ENCODE measurements at regions not wholly inside any gene's neighbourhood (a gene's known extent, or its start where the extent isn't known, plus 50 kb on each side); places are given as distances from the start of the nearest gene placed in this dataset.

GRCh38 chr5:92912283-92912682 lies 668.7 kb downstream of the NR2F1-AS1 start:
- DNase-seq = no peak

DNA sequence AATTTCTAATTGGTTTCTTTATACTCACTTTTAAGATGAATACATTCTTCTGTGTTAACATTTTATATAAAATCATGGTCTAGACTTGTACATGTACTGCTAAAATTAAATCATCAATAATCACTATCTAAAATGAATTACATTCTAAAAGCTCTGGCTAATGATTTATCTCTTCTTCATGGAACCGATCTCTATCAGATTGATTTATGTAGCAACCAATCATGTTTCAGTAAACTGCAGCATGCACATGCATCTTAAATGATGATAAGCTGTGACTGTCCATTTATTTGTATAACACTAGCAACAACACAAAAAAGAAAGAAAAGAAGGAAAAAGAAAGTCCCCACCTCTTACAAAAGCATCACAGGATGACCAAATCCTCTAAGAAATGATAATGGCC lies 669.2 kb downstream of the NR2F1-AS1 start:
- DNase-seq = no peak

DNA sequence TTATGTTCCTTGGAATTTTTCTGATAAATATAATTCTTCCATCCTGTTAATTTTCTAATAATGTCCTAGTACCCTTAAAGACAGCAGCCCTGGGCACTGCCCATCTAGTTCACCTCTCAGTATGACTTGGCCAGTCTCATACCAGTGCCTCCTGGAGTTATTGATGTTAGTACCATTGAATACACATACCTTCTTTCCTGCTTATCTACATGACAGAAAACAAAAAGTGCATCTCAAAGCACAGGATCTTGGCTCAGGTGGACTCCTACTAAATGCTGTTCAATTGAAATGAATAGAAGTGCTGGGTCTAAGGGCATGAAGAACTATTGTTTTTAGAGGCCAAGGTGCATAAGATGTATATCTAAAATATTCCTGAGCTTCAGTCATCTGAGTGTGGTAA lies 669.7 kb downstream of the NR2F1-AS1 start:
- DNase-seq = no peak

GRCh38 chr5:92909602-92909962 lies 671.4 kb downstream of the NR2F1-AS1 start:
- no peak for DNase-seq

- no peak for DNase-seq
Measured at GRCh38 chr5:92908952-92909601, 671.9 kb downstream of the NR2F1-AS1 start.

DNA sequence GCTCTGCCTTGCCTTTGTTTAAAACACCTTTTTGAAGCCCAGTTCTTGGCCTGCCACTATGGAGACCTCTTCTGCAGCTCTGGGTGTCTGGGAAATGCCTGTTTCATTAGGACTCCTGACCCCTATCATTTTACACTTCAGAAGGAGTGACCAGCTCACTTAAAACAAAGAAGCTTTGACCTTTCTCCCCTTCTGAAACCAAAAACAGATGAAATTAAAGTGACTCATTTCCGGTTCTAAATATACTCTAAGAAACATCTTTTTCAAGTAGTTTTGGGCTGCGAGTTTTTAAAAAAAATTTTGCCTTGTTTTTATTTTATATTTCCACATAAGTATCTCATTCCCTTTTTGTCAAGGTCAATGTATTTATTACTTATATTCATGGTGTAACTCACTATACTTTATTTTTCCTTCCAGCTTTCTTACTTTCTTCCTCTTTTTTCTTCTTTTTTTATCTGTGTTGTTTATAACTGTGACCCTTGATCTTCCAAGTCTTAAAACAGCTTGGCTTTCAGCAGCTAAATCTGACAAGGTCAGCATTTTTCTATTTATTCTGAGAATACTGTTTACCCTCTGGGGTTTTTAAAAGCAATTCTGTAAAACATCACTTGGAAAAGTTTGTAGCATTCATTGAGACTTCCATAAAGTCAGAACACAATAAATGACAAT lies 672.9 kb downstream of the NR2F1-AS1 start:
- no peak for DNase-seq

DNA sequence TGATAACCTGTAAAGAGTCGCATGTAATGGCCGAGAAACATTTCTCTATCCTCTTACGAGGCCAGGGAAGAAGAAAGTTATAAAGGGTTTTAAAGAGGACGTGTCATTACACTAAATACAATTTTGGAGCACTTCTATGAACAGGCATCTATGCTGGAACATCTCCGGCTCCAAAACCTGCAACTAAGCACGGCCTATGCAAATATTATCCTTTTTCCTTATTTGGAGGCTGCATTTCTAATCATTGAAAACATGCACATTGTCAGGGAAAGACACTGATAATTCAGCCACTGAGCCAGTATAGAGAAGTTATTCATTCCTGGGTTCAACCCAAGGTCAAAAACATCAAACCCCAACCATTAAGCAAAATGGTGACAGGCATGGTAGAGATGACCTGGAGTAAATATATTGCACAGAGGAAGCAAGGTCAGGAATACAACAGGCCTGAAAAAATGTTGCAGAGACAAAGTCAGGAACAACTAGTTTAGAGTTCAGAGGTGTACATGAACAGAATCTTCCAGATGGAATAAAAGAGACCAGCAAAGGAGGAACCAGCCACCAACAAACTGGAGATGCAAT lies 674.1 kb downstream of the NR2F1-AS1 start:
- no peak for DNase-seq

DNA sequence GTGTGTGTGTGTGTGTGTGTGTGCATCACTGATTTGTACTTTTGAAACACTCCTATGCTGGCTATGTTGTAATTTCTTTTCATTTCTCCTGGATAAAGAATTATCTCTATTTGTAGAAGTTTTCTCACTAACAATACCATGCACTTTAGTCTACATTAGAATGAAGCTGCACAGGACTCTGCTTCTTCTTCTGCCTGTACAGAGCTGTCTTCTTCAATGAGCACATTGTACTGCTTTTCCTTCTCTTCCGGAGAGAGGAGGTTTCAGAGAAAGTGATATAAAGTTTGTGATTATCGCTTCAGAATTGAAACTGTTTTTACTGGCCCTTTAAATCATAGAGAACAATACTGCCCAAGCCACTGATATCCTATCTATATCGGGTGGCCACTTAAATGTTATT lies 677.0 kb downstream of the NR2F1-AS1 start:
- no peak for DNase-seq

GRCh38 chr5:92899611-92900010 lies 681.4 kb downstream of the NR2F1-AS1 start:
- DNase-seq = no peak

DNA sequence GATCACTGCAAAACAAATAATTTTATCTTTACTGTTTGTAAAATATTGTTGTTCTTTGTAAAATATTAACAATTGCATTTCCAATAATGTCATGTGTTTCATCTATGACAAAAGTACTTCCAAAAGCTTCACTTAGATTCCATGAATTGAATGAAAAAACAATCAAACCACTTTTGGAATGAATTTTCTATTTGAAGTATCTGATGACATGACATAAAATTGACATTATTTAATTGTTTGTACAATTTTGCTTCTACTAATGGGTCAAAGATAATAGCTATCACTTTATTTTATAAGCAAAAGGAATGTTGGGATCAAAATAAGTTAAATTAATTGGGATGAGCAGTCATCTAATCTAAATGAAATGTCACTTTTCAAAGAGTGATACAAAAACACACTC lies 684.3 kb downstream of the NR2F1-AS1 start:
- DNase-seq = no peak

DNA sequence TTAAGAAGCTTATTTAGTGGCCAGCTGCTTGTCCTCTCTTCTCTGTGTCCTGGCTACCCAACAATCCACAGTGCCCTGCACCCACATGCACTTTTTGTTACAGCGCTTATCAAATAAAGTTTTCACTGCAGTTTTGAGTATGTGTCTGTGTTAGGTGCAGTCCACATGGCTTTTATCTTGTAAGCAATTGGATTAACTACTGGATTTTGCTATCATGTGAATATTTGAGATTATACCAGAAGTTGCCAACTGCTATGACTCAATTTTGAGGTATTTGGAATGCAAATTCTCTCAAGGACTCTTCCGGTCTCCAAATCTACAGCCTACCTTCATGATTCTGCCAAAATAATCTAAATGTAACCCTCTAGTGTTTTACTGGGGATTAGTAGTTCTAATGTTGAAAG lies 690.2 kb downstream of the NR2F1-AS1 start:
- no peak for DNase-seq

GRCh38 chr5:92889140-92889539 lies 691.9 kb downstream of the NR2F1-AS1 start:
- no peak for DNase-seq

GRCh38 chr5:92887254-92887653 lies 693.8 kb downstream of the NR2F1-AS1 start:
- DNase-seq = no peak

- no peak for DNase-seq
Measured at GRCh38 chr5:92886751-92887150, 694.3 kb downstream of the NR2F1-AS1 start.

DNA sequence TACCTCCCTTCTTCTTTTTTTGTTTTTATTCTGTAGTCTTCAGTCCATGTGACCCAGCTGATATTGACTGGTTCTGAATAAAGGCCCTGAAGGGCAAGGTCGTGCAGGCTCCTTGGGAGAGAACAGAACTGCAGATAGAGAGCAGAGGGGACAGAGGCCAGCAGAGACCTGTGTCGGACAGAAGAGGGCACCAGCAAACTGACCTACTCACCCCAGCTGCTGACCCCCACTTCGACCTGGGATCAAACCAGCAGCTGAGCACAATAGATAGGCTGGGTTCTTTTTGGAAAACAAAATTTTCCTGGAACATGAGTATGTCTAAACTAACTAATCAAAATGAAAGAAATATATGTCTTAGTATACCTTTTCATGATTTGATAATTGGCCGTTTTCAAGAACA lies 695.1 kb downstream of the NR2F1-AS1 start:
- DNase-seq = no peak

DNA sequence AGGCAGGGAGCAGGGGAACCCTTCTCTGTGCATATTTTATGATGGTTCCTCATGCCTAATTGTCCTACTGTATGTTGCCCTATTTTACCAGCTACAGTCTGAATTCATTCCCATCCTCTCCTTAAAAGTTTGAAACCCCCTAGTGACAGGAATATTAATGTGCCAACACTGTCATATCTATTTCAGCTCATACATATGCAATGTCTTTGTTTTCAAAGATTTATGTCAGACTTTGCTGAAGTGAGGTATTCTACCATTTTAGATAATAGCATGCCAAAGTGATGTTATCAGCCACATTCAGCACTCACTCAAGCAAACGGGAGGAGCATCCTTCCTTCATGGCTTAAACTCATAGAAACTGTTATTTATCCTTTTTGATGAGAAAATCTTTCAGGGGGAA lies 696.5 kb downstream of the NR2F1-AS1 start:
- DNase-seq = no peak

DNA sequence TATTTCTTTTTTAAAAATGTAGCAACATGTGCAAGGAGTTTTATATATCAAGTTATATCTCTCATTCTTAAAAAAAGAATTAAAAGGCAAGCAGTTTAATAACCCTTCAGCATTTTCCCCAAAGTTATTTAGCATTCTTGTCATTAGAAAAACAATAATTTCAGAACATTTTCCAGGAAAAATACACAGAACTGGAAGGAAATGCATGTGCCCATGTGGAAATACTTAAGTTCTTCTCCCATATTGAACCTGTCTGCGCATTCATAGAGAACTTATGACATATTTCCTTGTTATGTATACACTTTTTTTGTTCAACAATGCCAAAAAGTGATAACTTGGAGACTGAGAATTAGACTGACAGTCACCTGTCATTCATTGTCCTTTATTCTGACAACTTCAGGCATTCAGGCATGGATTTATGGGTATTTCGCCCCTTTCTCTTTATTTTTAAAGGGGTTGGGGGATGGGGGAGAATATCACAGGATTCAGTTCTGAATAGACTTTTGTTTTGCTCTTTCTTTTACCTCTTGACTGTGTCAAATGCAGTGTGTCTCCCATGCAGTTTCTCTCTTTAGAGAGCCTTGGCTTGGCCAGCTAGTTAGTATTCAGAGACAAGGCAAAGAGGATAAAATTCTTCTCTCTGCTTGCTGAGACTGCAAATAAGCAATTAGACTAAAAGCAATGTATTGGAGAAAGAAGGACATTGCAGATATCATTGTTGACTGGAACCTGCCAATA lies 701.0 kb downstream of the NR2F1-AS1 start:
- no peak for DNase-seq

- no peak for DNase-seq
Measured at GRCh38 chr5:92874790-92875189, 706.2 kb downstream of the NR2F1-AS1 start.

GRCh38 chr5:92868442-92868841 lies 712.6 kb downstream of the NR2F1-AS1 start:
- DNase-seq = no peak

DNA sequence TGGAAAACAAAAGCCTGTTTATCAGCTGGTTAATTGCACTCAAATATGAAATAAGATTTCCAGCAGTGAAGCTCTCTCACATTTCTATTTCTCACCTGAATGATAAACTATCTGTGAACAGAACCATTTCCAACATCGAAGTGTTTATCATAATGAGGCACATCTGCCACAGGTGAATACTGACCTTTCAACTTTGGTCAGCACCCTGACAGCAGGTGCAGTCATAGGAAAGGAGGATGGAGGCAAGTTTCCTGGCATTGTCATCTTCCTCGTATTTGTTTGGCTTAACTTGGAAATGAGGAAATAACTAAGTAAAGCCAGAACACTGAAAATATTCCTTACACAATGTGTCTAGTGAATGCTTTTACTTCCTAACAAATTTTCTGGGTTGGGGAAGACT lies 716.4 kb downstream of the NR2F1-AS1 start:
- no peak for DNase-seq

DNA sequence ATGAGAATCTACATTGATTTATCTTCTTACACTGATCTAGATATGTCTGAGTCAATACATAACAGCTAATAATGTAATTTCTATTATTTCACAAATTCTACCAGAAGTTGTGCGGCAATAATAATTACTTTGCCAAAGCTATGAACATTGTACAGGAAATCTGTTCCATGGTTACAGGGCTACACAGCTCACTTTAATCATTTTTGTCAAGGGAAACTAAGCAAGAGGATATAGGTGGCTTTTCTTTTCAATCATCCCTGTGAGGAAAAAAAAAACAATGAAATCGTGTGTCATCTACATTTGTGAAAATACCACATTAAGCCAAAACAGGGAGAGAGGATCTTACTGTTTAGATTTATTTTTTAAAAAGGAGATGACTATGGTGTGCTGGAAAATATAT lies 717.4 kb downstream of the NR2F1-AS1 start:
- DNase-seq = no peak

DNA sequence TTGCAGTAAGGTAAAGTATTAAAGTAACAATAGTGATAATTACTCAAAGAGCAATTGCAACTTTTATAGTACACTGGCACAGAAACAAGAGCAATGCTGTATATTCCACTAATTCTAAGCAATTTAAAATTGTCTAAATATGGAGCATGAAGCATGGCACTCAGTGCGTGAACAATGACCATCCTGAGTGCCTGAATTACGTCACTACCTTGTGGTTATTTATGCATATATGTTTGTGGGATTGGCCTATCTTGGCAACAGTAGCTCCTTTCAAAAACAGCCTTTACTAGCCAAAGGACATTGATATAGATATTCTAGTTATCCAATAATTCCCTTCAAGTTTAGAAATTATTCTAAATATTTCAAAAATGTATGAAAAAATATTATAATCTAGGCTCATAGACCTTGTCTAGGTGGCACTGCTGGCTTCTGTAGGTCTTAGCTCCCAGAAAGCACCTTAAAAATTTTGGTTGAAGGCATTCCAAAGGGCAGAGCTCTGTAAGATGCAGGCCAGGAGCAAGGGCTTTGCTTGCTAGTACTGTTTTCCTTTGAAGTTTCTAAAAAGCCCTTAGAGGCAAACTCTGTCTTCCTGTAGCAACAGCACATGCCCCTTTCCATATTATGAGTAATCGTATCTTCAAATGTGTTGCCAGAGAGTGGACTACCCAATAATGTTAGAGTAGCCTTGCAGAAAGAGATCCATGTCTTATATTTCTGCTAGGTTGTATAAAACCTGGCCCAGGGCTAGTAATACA lies 719.3 kb downstream of the NR2F1-AS1 start:
- no peak for DNase-seq

DNA sequence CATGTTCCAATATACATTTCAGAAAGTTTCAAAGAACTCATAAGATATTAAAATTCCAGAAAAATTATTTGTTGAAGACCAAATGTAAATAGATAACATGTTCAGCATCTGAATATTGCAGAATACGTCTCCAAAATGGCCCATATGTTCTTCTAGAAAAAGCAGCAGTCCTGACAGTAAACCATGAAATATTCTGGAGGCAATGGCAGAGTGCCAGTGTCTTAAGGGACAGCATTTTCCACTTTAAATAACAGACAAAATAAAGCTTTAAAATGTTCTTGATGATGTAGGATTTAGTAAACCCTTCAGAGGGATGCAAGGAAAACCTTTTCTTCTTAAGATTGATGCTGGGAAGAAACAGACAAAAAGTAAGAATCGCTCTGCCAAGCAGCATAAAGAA lies 721.0 kb downstream of the NR2F1-AS1 start:
- DNase-seq = no peak
